ENCODE measurements at regions not wholly inside any gene's neighbourhood (a gene's known extent, or its start where the extent isn't known, plus 50 kb on each side); places are given as distances from the start of the nearest gene placed in this dataset.
"Not testable (repeated sequence)": the region's sequence is repeated elsewhere in the genome, so short reads cannot be mapped to it uniquely, and the experiment has no call there.

DNA sequence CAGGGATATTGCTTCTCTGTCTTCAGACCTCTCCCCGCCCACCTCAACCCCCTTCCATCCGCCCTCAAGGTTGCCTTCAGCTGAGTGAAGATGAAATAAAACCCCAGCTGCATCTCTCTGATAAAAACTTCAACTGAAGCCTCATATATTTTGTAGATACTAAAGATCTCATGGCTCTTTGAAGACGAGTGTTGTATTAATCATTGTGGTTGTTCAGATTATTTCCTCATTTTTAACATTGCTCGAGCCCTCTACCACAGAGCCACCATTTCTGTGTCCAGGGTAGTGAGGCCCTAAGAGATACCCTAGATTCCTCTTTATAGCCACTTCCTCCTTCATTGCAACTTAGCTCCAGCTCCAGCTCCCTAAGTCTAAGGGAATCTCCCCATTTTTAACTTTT lies 312.8 kb upstream of the ZNF507 start:
- no peak for DNase-seq (ENCODE audit: low spot score)

DNA sequence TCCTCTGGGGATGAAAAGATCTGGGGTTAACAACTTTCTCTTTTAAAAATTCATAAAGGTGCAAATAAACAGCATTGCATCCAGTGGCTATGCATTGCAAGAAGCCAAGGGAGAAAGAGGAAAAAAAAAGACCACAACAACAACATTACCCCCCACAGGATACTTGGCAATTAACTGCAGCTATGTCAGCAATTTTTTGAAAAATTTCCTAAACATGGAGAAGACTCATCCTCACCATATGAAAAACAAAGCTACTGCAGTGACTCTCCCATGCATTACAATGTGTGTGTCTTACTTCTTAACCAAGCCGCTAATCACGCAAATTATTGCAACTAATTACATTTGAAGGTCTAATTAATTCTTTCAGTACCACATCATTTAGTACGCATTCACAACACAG lies 309.8 kb upstream of the ZNF507 start:
- no peak for DNase-seq (ENCODE audit: low spot score)

DNA sequence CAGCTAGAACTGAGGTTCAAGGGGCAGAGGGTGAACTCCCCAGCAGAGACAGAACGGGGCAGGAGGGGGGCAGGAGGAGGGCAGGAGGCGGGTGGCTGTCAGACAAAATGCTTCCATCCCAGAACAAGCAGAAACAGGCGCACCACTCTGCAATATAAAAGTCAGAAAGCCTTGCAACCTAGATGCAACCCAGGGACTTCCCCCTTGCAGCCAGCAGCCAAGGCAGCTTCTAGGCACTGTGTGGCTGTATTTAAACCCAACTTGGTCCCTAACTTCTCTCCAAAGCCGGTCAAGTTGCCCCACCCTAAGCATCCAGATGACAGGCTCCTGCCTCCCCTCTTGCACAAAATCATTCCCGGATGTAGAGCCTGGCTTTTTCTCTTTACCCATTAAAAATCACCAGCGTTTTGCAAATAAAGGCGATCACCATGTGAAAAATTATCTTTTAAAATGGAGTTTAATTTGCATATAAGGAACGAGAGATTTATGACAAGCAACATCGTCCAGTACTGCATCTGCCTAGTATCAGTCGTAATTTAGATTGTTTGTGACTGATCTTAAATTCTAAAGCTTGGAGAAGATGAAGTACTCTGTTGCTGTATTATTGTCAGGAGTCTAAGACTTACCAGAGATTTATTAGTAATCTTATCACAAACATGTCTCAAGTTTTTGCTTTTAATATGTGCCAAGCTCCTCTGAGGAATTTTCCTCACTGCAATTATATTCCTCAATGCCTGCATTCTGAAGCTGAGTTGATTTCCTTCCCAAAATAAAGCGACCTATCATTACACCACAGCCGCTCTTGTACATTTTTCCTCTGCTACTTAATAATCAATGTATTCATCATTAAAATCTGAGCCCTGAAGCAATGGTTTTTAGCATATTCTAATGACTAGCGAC lies 307.1 kb upstream of the ZNF507 start:
- DNase-seq (ENCODE audit: low spot score), result no peak

DNA sequence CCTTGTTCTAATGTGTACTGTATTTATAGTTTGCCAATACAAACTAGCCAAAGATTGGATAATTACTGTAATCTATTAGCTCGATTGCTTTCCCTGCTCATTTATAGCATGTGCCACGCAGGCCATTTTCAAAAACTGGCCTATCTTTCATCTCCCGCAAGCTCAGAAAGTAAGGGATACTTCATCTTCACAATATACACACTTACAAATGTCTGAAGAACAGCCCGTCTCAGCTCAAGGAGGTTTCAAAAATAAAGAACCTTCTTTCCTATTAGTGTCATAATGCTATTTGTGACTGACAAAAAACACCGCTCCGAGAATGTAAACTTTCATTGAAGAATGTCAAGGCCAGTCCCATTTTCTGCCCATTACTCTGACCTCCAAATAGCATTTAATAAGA lies 306.4 kb upstream of the ZNF507 start:
- DNase-seq (ENCODE audit: low spot score), result no peak

DNA sequence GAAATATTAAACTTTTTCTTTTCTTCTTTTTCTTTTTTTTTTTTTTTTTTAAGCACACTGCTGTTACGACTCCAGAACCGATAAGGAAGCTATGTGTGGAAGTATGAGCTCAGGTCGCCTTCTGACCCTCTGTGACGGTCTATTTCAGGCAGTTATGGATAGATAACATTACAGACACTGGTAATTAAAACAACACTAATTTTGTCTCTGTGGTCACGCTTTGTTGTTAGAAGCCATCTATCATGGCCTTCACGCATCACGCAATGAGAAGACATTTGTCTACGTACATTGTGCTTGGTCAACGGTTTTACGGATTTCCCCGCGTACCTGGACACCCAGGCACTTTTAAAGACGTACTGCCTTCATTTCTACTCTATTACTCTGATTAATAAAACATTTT lies 306.0 kb upstream of the ZNF507 start:
- no peak for DNase-seq (ENCODE audit: low spot score)

GRCh38 chr19:32040236-32040635 lies 305.2 kb upstream of the ZNF507 start:
- no peak for DNase-seq (ENCODE audit: low spot score)

- peak; percentile 8 for DNase-seq (ENCODE audit: low spot score)
These were observed 303.6 kb upstream of the ZNF507 start for GRCh38 chr19:32041681-32042292.

DNA sequence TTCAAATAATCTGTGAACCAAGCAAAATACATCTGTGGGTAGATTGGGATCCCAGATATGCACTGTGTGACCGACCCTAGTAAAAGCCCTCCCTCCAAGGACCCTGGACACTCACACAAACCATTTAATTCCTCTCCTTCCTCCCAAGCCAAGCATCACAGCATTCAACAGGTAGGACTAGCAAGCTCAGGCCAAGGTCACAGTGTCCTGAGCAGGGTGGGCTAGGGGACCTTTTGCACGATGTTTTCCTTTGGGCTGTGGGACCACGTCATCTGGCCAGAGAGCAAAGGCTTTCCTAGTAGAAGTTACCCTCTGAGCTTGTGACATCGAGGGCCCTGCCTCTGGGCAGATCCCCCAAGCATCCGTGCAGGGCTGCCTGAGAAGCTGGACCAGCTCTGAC lies 297.6 kb upstream of the ZNF507 start:
- DNase-seq (ENCODE audit: low spot score), result no peak

GRCh38 chr19:32053376-32053775 lies 292.0 kb upstream of the ZNF507 start:
- DNase-seq (ENCODE audit: low spot score), result no peak

DNA sequence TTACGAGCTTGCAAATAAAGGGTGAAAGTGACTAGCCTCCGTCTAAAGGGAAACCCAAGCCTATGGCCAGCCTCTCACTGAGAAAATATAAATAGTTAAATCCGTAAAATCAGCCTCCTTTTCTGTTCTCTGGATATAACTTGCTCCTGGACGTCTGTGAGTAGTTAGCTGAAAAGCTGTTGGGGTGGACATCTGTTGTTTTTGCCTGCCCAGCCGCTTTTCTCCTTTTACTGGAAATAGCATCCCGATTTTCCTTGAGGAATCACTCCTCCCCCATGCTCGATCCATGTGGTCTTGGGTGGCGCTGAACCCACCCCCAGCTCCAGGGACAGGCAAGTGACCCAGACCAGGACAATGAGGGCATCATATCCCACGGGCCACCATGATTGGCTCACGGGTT lies 291.5 kb upstream of the ZNF507 start:
- DNase-seq (ENCODE audit: low spot score), result no peak

DNA sequence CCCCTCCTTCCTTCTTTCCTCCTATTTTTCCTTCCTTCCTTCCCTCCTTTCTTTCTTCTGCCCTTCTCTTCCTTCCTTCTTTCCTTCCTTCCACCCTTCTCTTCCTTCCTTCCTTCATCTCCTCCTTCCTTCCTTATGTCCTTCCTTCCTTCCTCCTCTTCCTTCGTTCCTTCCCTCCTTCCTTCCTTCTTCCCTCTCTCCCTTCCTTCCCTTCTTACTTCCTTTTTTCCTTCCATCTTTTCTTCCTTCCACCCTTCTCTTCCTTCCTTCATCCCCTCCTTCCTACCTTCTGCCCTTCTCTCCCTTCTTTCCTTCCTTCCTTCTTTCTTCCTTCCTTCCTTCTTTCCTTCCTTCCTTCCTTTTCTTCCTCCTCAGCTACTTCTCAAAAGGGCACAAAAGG lies 287.3 kb upstream of the ZNF507 start:
- DNase-seq (ENCODE audit: low spot score), result no peak

GRCh38 chr19:32061315-32061714 lies 284.1 kb upstream of the ZNF507 start:
- no peak for DNase-seq (ENCODE audit: low spot score)

- DNase-seq (ENCODE audit: low spot score), result no peak
These were observed 281.8 kb upstream of the ZNF507 start for GRCh38 chr19:32063601-32064000.

DNA sequence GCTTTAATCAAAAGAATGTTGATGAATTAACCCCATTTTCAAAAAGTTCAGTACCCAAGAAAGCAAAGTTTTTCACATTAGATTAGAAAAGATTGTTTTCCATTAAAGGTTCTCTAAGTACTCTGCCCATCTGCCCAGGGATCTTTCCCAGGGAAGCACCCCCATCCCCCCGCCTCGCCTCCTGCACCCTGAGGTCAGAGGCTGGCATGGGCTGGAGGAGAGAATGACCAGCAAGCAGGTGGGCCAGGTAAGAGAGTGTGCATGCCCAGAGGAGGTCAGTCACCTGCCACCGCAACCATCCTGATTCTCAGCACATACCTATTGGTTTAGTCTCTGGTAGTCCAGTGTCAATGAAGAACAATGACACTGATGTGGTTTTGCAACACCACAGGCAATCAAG lies 279.4 kb upstream of the ZNF507 start:
- DNase-seq (ENCODE audit: low spot score), result no peak

- DNase-seq (ENCODE audit: low spot score), result no peak
These were observed 277.7 kb upstream of the ZNF507 start for GRCh38 chr19:32067685-32068084.

DNA sequence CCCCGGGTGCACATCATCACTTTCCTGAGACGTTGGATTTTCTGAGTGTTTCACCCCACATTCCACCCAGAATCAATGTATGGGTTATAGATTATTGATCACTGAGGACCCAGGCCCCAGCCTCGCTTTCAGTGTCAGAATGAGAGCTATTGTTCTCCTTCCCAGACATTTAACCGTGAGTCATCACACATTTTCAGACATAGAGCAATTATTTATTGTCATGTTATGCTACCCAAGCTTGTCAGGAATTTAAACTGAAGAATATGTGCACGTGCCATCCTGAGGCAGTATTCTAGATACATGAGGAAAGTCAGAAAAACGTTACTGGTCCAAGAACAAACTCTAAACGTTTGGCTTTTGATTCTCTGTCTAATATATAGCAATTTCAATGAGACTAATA lies 276.6 kb upstream of the ZNF507 start:
- DNase-seq (ENCODE audit: low spot score), result no peak

GRCh38 chr19:32070101-32070500 lies 275.3 kb upstream of the ZNF507 start:
- DNase-seq (ENCODE audit: low spot score), result no peak

GRCh38 chr19:32082028-32082427 lies 263.4 kb upstream of the ZNF507 start:
- DNase-seq (ENCODE audit: low spot score), result no peak

- not testable (repeated sequence) for DNase-seq (ENCODE audit: low spot score)
These were observed 260.6 kb upstream of the ZNF507 start for GRCh38 chr19:32084756-32085363.

- no peak for DNase-seq (ENCODE audit: low spot score)
These were observed 254.2 kb upstream of the ZNF507 start for GRCh38 chr19:32091241-32091640.

DNA sequence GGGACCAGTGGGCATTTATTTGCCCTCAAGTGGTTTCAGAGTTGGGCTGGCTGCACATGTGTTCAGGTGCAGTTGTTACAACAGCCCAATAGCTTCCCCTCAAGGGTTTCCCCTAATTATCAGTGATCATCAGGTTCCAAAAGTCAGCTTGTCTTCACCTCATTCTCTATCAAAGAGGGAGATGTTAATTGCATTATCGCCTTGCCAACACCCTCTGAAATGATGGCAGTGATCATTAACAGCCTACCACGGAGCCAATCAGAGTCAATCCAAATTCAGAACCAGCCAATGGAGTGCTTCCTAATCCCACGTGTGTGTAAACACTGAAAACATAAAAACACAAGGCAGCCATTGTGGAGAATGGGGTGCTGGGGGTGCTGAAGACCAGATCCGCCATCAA lies 248.4 kb upstream of the ZNF507 start:
- DNase-seq (ENCODE audit: low spot score), result no peak

DNA sequence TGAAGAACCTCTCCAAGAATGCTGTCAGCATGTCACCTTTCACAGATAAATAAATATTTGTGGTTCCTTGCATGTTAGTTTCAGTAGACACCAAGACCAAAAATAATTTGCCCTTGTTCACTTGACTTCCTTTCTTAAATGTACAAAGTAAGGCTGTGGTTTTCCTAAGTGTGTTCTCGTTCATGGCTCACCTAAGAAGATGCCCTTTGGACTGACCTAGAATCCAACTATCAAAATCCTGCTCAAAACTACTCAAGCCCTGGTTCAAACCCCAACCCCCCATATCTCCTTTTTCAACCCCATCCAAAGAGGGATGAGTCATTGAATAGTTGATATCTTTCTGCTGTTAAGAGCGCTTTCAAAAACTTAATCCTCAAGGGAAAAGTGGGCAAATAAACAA lies 247.8 kb upstream of the ZNF507 start:
- DNase-seq (ENCODE audit: low spot score), result no peak

GRCh38 chr19:32098968-32099367 lies 246.4 kb upstream of the ZNF507 start:
- no peak for DNase-seq (ENCODE audit: low spot score)

Measured in HT-29 (cell line).